ENCODE measurements at regions not wholly inside any gene's neighbourhood (a gene's known extent, or its start where the extent isn't known, plus 50 kb on each side); places are given as distances from the start of the nearest gene placed in this dataset.

GRCh38 chr2:10966741-10967140 is 55.0 kb downstream of the KCNF1 start:
- TF ChIP-seq MAFK (IDR thresholded peaks at IDR 0.05; ENCODE audit: low read depth, low read length) (no peak), CTCF (conservative IDR thresholded peaks at IDR 0.05; ENCODE audit: low read depth, low read length) (no peak), RAD21 (IDR thresholded peaks at IDR 0.05; ENCODE audit: low read length) (no peak), POLR2A (IDR thresholded peaks at IDR 0.05; ENCODE audit: low read depth, low read length) (no peak), BHLHE40 (IDR thresholded peaks at IDR 0.05; ENCODE audit: low read depth, low read length) (no peak), MAZ (IDR thresholded peaks at IDR 0.05; ENCODE audit: borderline replicate concordance, low read depth, low read length) (no peak)
